Gastroesophageal sphincter (tissue), 4 donors: ENCODE measurements at regions not wholly inside any gene's neighbourhood (a gene's known extent, or its start where the extent isn't known, plus 50 kb on each side); places are given as distances from the start of the nearest gene placed in this dataset.

Experiments
- ATAC-seq: fragments of 150-250 bp; one replicate; pipeline ENCODE4 v1.9.1; 2016; ENCODE audit warnings: mild to moderate bottlenecking, moderate library complexity
- H3K27ac ChIP-seq, 4 donors: fragments of 200-600 bp; sonication (generic) in 3 of 4; 1 replicate in 3 of 4; 2 replicates in 1 of 4; pipeline ENCODE4 v1.5.1; 2016 to 2019
- H3K27me3 ChIP-seq: fragments of 200-600 bp; sonication (generic); one replicate; pipeline ENCODE4 v1.5.1; 2019
- H3K36me3 ChIP-seq, 2 donors: fragments of 200-600 bp; sonication (generic); one replicate each; pipeline ENCODE4 v1.5.1; 2019; ENCODE audit warnings: control low read depth in 1 of 2
- H3K4me1 ChIP-seq, 3 donors: fragments of 200-600 bp; sonication (generic); 1 replicate in 2 of 3; 2 replicates in 1 of 3; pipeline ENCODE4 v1.5.1; 2016 to 2019; ENCODE audit warnings: control low read depth in 2 of 3
- H3K4me3 ChIP-seq, 2 donors: fragments of 200-600 bp; sonication (generic); one replicate each; pipeline ENCODE4 v1.5.1; 2019; ENCODE audit warnings: mild to moderate bottlenecking in 1 of 2, moderate library complexity in 1 of 2
- H3K9me3 ChIP-seq, 3 donors: fragments of 200-600 bp; sonication (generic); one replicate each; pipeline ENCODE4 v1.5.1; 2017 to 2019; ENCODE audit warnings: control low read depth in 2 of 3
- CTCF ChIP-seq, 4 experiments: fragments of 200-600 bp in 2 of 4; fragments of 450-650 bp in 2 of 4; sonication (generic) in 1 of 4; IDR thresholded peaks; one replicate each; pipeline ENCODE4 v1.5.1; 2017 to 2019; ENCODE audit warnings: antibody characterized with exemption in 4 of 4, mild to moderate bottlenecking in 2 of 4, moderate library complexity in 2 of 4
- EP300 ChIP-seq: sonication (generic); formaldehyde crosslinking; IDR thresholded peaks from one replicate; pipeline ENCODE4 v1.6.1; 2017; ENCODE audit warnings: antibody characterized with exemption, mild to moderate bottlenecking
- POLR2A ChIP-seq, 2 donors: fragments of 450-650 bp; IDR thresholded peaks; one replicate each; pipeline ENCODE4 v1.6.1; 2017; ENCODE audit warnings: antibody characterized with exemption in 2 of 2, mild to moderate bottlenecking in 2 of 2, moderate library complexity in 1 of 2
- POLR2AphosphoS5 ChIP-seq: sonication (generic); formaldehyde crosslinking; IDR thresholded peaks from one replicate; pipeline ENCODE4 v1.6.1; 2017; ENCODE audit warnings: antibody characterized with exemption
- WGBS, 2 donors: methylation state at CpG; one replicate each; pipeline ENCODE4 v1.1.5; 2018; ENCODE audit warnings: low coverage in 1 of 2; 5-methylcytosine and 5-hydroxymethylcytosine counted together

- WGBS, 2 donors, result 67 to 71% methylated on average over 1 to 5 of the region's 5 CpGs
- ATAC-seq, result no peak
- Histone ChIP-seq H3K9me3 (no peaks in the 10 kb centered on the region), H3K4me1 (no peaks in the 10 kb centered on the region), H3K27ac (no peak overlapping the region), H3K27me3 (peaks cover 8% of the 10 kb centered on the region), H3K4me3 (no peak overlapping the region), H3K36me3 (no peaks in the 10 kb centered on the region)
- TF ChIP-seq EP300, result no peak
- TF ChIP-seq CTCF (IDR thresholded peaks at IDR 0.05), result no peak
These were observed 116.1 kb upstream of the CXCL14 start for GRCh38 chr5:135694906-135695305.

GRCh38 chr5:135694012-135694411 lies 115.2 kb upstream of the CXCL14 start:
- peaks cover 15% of the 10 kb centered on the region for H3K27me3 ChIP-seq
- 89 to 93% methylated on average over 3 to 4 of the region's 9 CpGs for WGBS, 2 donors
- no peak overlapping the region for H3K4me3 ChIP-seq
- no peak overlapping the region for H3K27ac ChIP-seq
- no peaks in the 10 kb centered on the region for H3K36me3 ChIP-seq
- no peak for ATAC-seq
- H3K4me1 ChIP-seq, result no peaks in the 10 kb centered on the region
- H3K9me3 ChIP-seq, result no peaks in the 10 kb centered on the region
- TF ChIP-seq POLR2A (IDR thresholded peaks at IDR 0.05), result no peak
- TF ChIP-seq CTCF (IDR thresholded peaks at IDR 0.05), result no peak
- TF ChIP-seq POLR2AphosphoS5, result no peak
- no peak for TF ChIP-seq EP300

GRCh38 chr5:135693371-135693955 lies 114.7 kb upstream of the CXCL14 start:
- no peak for ATAC-seq
- Histone ChIP-seq H3K4me1 (no peaks in the 10 kb centered on the region), H3K27ac (no peak overlapping the region), H3K27me3 (peaks cover 16% of the 10 kb centered on the region), H3K4me3 (no peak overlapping the region), H3K36me3 (no peaks in the 10 kb centered on the region), H3K9me3 (no peaks in the 10 kb centered on the region)
- WGBS, 2 donors, result 100% methylated on average over 1 to 3 of the region's 8 CpGs
- TF ChIP-seq POLR2A (IDR thresholded peaks at IDR 0.05), result no peak

- Histone ChIP-seq H3K4me3 (no peak overlapping the region), H3K36me3 (no peaks in the 10 kb centered on the region), H3K9me3 (no peaks in the 10 kb centered on the region), H3K27ac (no peak overlapping the region), H3K4me1 (no peaks in the 10 kb centered on the region), H3K27me3 (peaks cover 16% of the 10 kb centered on the region)
- WGBS, 2 donors, result 54 to 55% methylated on average over 4 to 6 of the region's 6 CpGs
- TF ChIP-seq POLR2A (IDR thresholded peaks at IDR 0.05) (no peak), CTCF (IDR thresholded peaks at IDR 0.05) (no peak), POLR2AphosphoS5 (no peak), EP300 (no peak)
- no peak for ATAC-seq
These were observed 112.3 kb upstream of the CXCL14 start for GRCh38 chr5:135691044-135691443.

GRCh38 chr5:135690466-135690865 lies 111.7 kb upstream of the CXCL14 start:
- WGBS, 2 donors, result 100% methylated on average over 1 of the region's 2 CpGs; no CpG with 5 or more reads in 1 of the 2 donors
- no peak overlapping the region for H3K27ac ChIP-seq
- no peak overlapping the region for H3K4me3 ChIP-seq
- TF ChIP-seq EP300 (no peak), POLR2A (IDR thresholded peaks at IDR 0.05) (no peak), POLR2AphosphoS5 (no peak), CTCF (IDR thresholded peaks at IDR 0.05) (no peak)
- H3K9me3 ChIP-seq, result no peaks in the 10 kb centered on the region
- peaks cover 16% of the 10 kb centered on the region for H3K27me3 ChIP-seq
- no peaks in the 10 kb centered on the region for H3K36me3 ChIP-seq
- H3K4me1 ChIP-seq, result no peaks in the 10 kb centered on the region
- ATAC-seq, result no peak
